IMR-90 (cell line): ENCODE measurements at regions not wholly inside any gene's neighbourhood (a gene's known extent, or its start where the extent isn't known, plus 50 kb on each side); places are given as distances from the start of the nearest gene placed in this dataset.

Source experiments
- ATAC-seq: fragments of 200-7000 bp; cut with Tn5 transposase; 2 replicates; pipeline ENCODE4 v1.9.1; 2020; ENCODE audit warnings: low read depth, mild to moderate bottlenecking, moderate library complexity
- BruUV-seq: library from RNA; stranded (reverse); fragments of 400-500 nt; replicated peaks from 2 replicates; lab custom pipeline; 2021; lab: Mats Ljungman, UMichigan
- CTCF ChIA-PET: fragments of 300-600 bp; formaldehyde crosslinking; extraction: SDS; loops from one replicate; lab custom pipeline; 2021; ENCODE audit warnings: antibody characterized with exemption; lab: Yijun Ruan, JAX
- POLR2A ChIA-PET: fragments of 300-600 bp; sonication (Branson Sonifier 250); formaldehyde crosslinking; loops from one replicate; lab custom pipeline; 2022; ENCODE audit warnings: antibody characterized with exemption; ENCODE audit not compliant: unreplicated experiment; lab: Charles Lee
- DNase-seq: peaks from one replicate; pipeline ENCODE4 v3.0.0; 2013
- H2AFZ ChIP-seq: replicated peaks from 2 replicates; pipeline ENCODE3; 2013; ENCODE audit warnings: low read length, mild to moderate bottlenecking; ENCODE audit not compliant: poor library complexity
- H2AK5ac ChIP-seq: 2 replicates; pipeline ENCODE4 v1.6.1; 2013; ENCODE audit warnings: low read depth, low read length, inconsistent platforms
- H2AK9ac ChIP-seq: replicated peaks from 2 replicates; pipeline ENCODE3; 2013; ENCODE audit warnings: mild to moderate bottlenecking, low read depth, low read length, moderate library complexity; ENCODE audit not compliant: poor library complexity
- H2BK120ac ChIP-seq: 2 replicates; pipeline ENCODE4 v1.6.1; 2013; ENCODE audit warnings: low read depth, low read length, inconsistent platforms
- H2BK15ac ChIP-seq: 3 replicates; pipeline ENCODE4 v1.6.1; 2013; ENCODE audit warnings: low read depth, low read length, inconsistent platforms
- H2BK20ac ChIP-seq: 2 replicates; pipeline ENCODE4 v1.6.1; 2013; ENCODE audit warnings: low read depth, mild to moderate bottlenecking, inconsistent platforms, low read length, moderate library complexity
- H2BK5ac ChIP-seq: 2 replicates; pipeline ENCODE4 v1.6.1; 2013; ENCODE audit warnings: mild to moderate bottlenecking, low read depth, low read length, inconsistent platforms; ENCODE audit not compliant: poor library complexity, severe bottlenecking
- H3K14ac ChIP-seq: replicated peaks from 2 replicates; pipeline ENCODE4 v1.6.1; 2013; ENCODE audit warnings: low read depth, low read length, inconsistent platforms
- H3K18ac ChIP-seq: 2 replicates; pipeline ENCODE4 v1.6.1; 2013; ENCODE audit warnings: low read depth, low read length, control low read depth
- H3K23ac ChIP-seq: 2 replicates; pipeline ENCODE4 v1.6.1; 2013; ENCODE audit warnings: low read depth, low read length, inconsistent platforms
- H3K27ac ChIP-seq: 2 replicates; pipeline ENCODE4 v1.5.1; 2013; ENCODE audit warnings: mild to moderate bottlenecking, control low read depth, low read length; ENCODE audit not compliant: insufficient read depth
- H3K27me3 ChIP-seq: 2 replicates; pipeline ENCODE4 v1.6.1; 2013; ENCODE audit warnings: low read length; ENCODE audit not compliant: control insufficient read depth, insufficient read depth
- H3K36me3 ChIP-seq: 2 replicates; pipeline ENCODE4 v1.6.1; 2013; ENCODE audit warnings: low read length, mixed read lengths; ENCODE audit not compliant: control insufficient read depth, insufficient read depth
- H3K4ac ChIP-seq: 2 replicates; pipeline ENCODE4 v1.6.1; 2013; ENCODE audit warnings: low read depth, low read length, inconsistent platforms
- H3K4me1 ChIP-seq: 2 replicates; pipeline ENCODE4 v1.6.1; 2013; ENCODE audit warnings: low read length, mixed read lengths; ENCODE audit not compliant: control insufficient read depth, insufficient read depth
- H3K4me2 ChIP-seq: 2 replicates; pipeline ENCODE4 v1.6.1; 2013; ENCODE audit warnings: low read depth, mild to moderate bottlenecking, control low read depth, low read length, moderate library complexity
- H3K4me3 ChIP-seq: 2 replicates; pipeline ENCODE4 v1.5.1; 2013; ENCODE audit warnings: low read depth, mild to moderate bottlenecking, control low read depth, low read length, moderate library complexity; ENCODE audit not compliant: insufficient read depth
- H3K56ac ChIP-seq: 2 replicates; pipeline ENCODE4 v1.6.1; 2013; ENCODE audit warnings: low read length, inconsistent platforms; ENCODE audit not compliant: insufficient read depth; ENCODE audit errors: extremely low read depth
- H3K79me1 ChIP-seq, 2 experiments: 2 replicates each; pipeline ENCODE4 v1.6.1; 2013; ENCODE audit warnings: low read length in 2 of 2, inconsistent platforms in 1 of 2, low read depth in 1 of 2
- H3K9ac ChIP-seq: 2 replicates; pipeline ENCODE4 v1.6.1; 2013; ENCODE audit warnings: low read depth, low read length, control low read depth
- H3K9me1 ChIP-seq: 2 replicates; pipeline ENCODE4 v1.6.1; 2013; ENCODE audit warnings: low read length, inconsistent platforms; ENCODE audit not compliant: insufficient read depth
- H3K9me3 ChIP-seq: 2 replicates; pipeline ENCODE4 v1.6.1; 2013; ENCODE audit warnings: low read length; ENCODE audit not compliant: control insufficient read depth, insufficient read depth
- H4K20me1 ChIP-seq: 2 replicates; pipeline ENCODE4 v1.6.1; 2013; ENCODE audit warnings: low read length, inconsistent platforms; ENCODE audit not compliant: insufficient read depth
- H4K5ac ChIP-seq: 2 replicates; pipeline ENCODE4 v1.6.1; 2013; ENCODE audit warnings: mild to moderate bottlenecking, low read depth, low read length, control low read depth
- H4K8ac ChIP-seq, 2 experiments: 2 replicates each; pipeline ENCODE4 v1.6.1; 2013; ENCODE audit warnings: low read depth in 2 of 2, low read length in 2 of 2, control low read depth in 1 of 2, inconsistent platforms in 1 of 2
- H4K91ac ChIP-seq: 2 replicates; pipeline ENCODE4 v1.6.1; 2013; ENCODE audit warnings: low read depth, low read length, inconsistent platforms; ENCODE audit not compliant: insufficient read depth
- BHLHE40 ChIP-seq: fragments of 150-350 bp; IDR thresholded peaks from 2 replicates; pipeline ENCODE4 v1.6.1; 2016; ENCODE audit warnings: mild to moderate bottlenecking, low read depth, low read length
- CEBPB ChIP-seq: IDR thresholded peaks from 2 replicates; pipeline ENCODE4 v1.6.1; 2012; ENCODE audit warnings: low read depth, low read length, improper control_type of control experiment
- CHD1 ChIP-seq: IDR thresholded peaks from 2 replicates; pipeline ENCODE4 v1.6.1; 2012; ENCODE audit warnings: low read depth, low read length, improper control_type of control experiment
- CTCF ChIP-seq: conservative IDR thresholded peaks from 2 replicates; pipeline ENCODE4 v1.5.1; 2012; ENCODE audit warnings: mild to moderate bottlenecking, low read depth, low read length, improper control_type of control experiment
- ELK1 ChIP-seq: fragments of 150-350 bp; IDR thresholded peaks from 2 replicates; pipeline ENCODE4 v1.6.1; 2016; ENCODE audit warnings: low read depth, mild to moderate bottlenecking, low read length, moderate library complexity, borderline replicate concordance
- FOS ChIP-seq: fragments of 150-350 bp; IDR thresholded peaks from 2 replicates; pipeline ENCODE4 v1.6.1; 2016; ENCODE audit warnings: low read depth, low read length
- MAFK ChIP-seq: IDR thresholded peaks from 2 replicates; pipeline ENCODE4 v1.6.1; 2012; ENCODE audit warnings: low read depth, low read length, improper control_type of control experiment
- MAZ ChIP-seq: IDR thresholded peaks from 2 replicates; pipeline ENCODE4 v1.6.1; 2012; ENCODE audit warnings: low read depth, mild to moderate bottlenecking, low read length, improper control_type of control experiment, moderate library complexity, borderline replicate concordance
- MXI1 ChIP-seq: IDR thresholded peaks from 2 replicates; pipeline ENCODE4 v1.6.1; 2012; ENCODE audit warnings: low read depth, mild to moderate bottlenecking, low read length, moderate library complexity, borderline replicate concordance
- NFE2L2 ChIP-seq: fragments of 150-350 bp; IDR thresholded peaks from 2 replicates; pipeline ENCODE4 v1.6.1; 2016; ENCODE audit warnings: low read depth, mild to moderate bottlenecking, low read length
- POLR2A ChIP-seq: IDR thresholded peaks from 2 replicates; pipeline ENCODE4 v1.6.1; 2012; ENCODE audit warnings: mild to moderate bottlenecking, low read depth, low read length
- RAD21 ChIP-seq: IDR thresholded peaks from 2 replicates; pipeline ENCODE4 v1.6.1; 2012; ENCODE audit warnings: low read length, improper control_type of control experiment
- RCOR1 ChIP-seq: IDR thresholded peaks from 2 replicates; pipeline ENCODE4 v1.6.1; 2012; ENCODE audit warnings: mild to moderate bottlenecking, low read length, improper control_type of control experiment; ENCODE audit not compliant: insufficient replicate concordance
- RFX5 ChIP-seq: IDR thresholded peaks from 2 replicates; pipeline ENCODE4 v1.8.0; 2012; ENCODE audit warnings: low read depth, mild to moderate bottlenecking, low read length, moderate library complexity
- SMC3 ChIP-seq: fragments of 150-350 bp; IDR thresholded peaks from 2 replicates; pipeline ENCODE4 v1.6.1; 2016; ENCODE audit warnings: low read depth, mild to moderate bottlenecking, antibody characterized with exemption, low read length, moderate library complexity
- WGBS, 2 experiments: methylation state at CpG; one replicate each; pipeline versions ENCODE4 v1.1.5 to v1.1.7; 2013; ENCODE audit warnings: missing lambda C conversion rate in 2 of 2; ENCODE audit not compliant: insufficient read length in 1 of 2; ENCODE audit errors: extremely low coverage in 2 of 2; 5-methylcytosine and 5-hydroxymethylcytosine counted together
- dilution Hi-C: fragments of 300-500 bp; cut with HindIII; formaldehyde crosslinking; loops from one replicate; pipeline ENCODE4 v1.14.3; 2018; ENCODE audit warnings: low sequenced_read_pairs; ENCODE audit not compliant: unreplicated experiment
- in situ Hi-C: fragments of 300-500 bp; cut with MboI; formaldehyde crosslinking; loops from 3 replicates; pipeline ENCODE4 v1.14.3; 2019; ENCODE audit warnings: low sequenced_read_pairs, inconsistent platforms, mixed read lengths
- intact Hi-C: fragments of 100-400 bp; cut with micrococcal nuclease; formaldehyde crosslinking; loops from 2 replicates; pipeline ENCODE4 v1.10.0; 2022
- TF ChIP-seq, protein P1 (sequence below): fragments of 150-350 bp; IDR thresholded peaks from 2 replicates; pipeline ENCODE4 v1.6.1; 2017; ENCODE audit warnings: mild to moderate bottlenecking, antibody characterized with exemption, low read length, low read depth

- no peak overlapping the region for H2AK5ac ChIP-seq
- CTCF ChIA-PET: no interaction called here
- no peak overlapping the region for H3K23ac ChIP-seq
- H4K91ac ChIP-seq: no peak overlapping the region
- H3K27me3 ChIP-seq: no peaks in the 10 kb centered on the region
- H3K56ac ChIP-seq: no peak overlapping the region
- TF ChIP-seq, protein P1, sequence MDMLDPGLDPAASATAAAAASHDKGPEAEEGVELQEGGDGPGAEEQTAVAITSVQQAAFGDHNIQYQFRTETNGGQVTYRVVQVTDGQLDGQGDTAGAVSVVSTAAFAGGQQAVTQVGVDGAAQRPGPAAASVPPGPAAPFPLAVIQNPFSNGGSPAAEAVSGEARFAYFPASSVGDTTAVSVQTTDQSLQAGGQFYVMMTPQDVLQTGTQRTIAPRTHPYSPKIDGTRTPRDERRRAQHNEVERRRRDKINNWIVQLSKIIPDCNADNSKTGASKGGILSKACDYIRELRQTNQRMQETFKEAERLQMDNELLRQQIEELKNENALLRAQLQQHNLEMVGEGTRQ: no peak
- TF ChIP-seq ELK1 (no peak), CTCF (no peak), BHLHE40 (no peak), SMC3 (no peak), CEBPB (no peak), POLR2A (no peak), MXI1 (no peak), MAZ (no peak), MAFK (no peak), FOS (no peak), CHD1 (no peak), RFX5 (no peak), NFE2L2 (no peak), RCOR1 (no peak), RAD21 (no peak)
- no peak overlapping the region for H2BK120ac ChIP-seq
- H4K20me1 ChIP-seq: no peaks in the 10 kb centered on the region
- H3K4ac ChIP-seq: no peak overlapping the region
- H3K4me1 ChIP-seq: no peaks in the 10 kb centered on the region
- H4K8ac ChIP-seq: no peak overlapping the region
- 33% methylated on average over 3 of the region's 13 CpGs; no CpG with 5 or more reads in 1 of the 2 experiments for WGBS, 2 experiments
- no peak overlapping the region for H3K27ac ChIP-seq
- ATAC-seq: no peak
- H2BK15ac ChIP-seq: no peak overlapping the region
- H3K36me3 ChIP-seq: no peaks in the 10 kb centered on the region
- no peak overlapping the region for H2AK9ac ChIP-seq
- H3K79me1 ChIP-seq: no peaks in the 10 kb centered on the region
- H2AFZ ChIP-seq: no peak overlapping the region
- no peak overlapping the region for H3K14ac ChIP-seq
- H3K9me1 ChIP-seq: no peaks in the 10 kb centered on the region
- no peak overlapping the region for H3K18ac ChIP-seq
- H4K5ac ChIP-seq: no peak overlapping the region
- intact Hi-C loops (no loop called here), in situ Hi-C loops (no loop called here), dilution Hi-C loops (no loop called here)
- no peak overlapping the region for H3K4me2 ChIP-seq
- BruUV-seq: no TSS peak
- POLR2A ChIA-PET: no interaction called here
- H2BK20ac ChIP-seq: no peak overlapping the region
- no peak overlapping the region for H2BK5ac ChIP-seq
- DNase-seq: no peak
- H3K9ac ChIP-seq: no peak overlapping the region
- H3K4me3 ChIP-seq: no peak overlapping the region
- H3K9me3 ChIP-seq: peaks cover 40% of the 10 kb centered on the region
These were observed 187.8 kb upstream of the HDAC4 start for GRCh38 chr2:239588451-239589269.
